Astrocyte of the spinal cord (primary cell): ENCODE measurements at regions not wholly inside any gene's neighbourhood (a gene's known extent, or its start where the extent isn't known, plus 50 kb on each side); places are given as distances from the start of the nearest gene placed in this dataset.

Experiments used
- DNase-seq: peaks from one replicate; pipeline ENCODE4 v3.0.0; 2011; ENCODE audit warnings: low read depth, low spot score
- H3K4me3 ChIP-seq: 2 replicates; pipeline ENCODE4 v1.5.1; 2011; ENCODE audit warnings: low read depth, mild to moderate bottlenecking, low read length, moderate library complexity
- CTCF ChIP-seq: IDR thresholded peaks from 2 replicates; pipeline ENCODE4 v1.5.1; 2012; ENCODE audit warnings: low read depth, mild to moderate bottlenecking, low read length, inconsistent platforms
- in situ Hi-C: cut with HindIII; loops from 2 replicates; pipeline ENCODE4 v1.10.0; 2017; ENCODE audit warnings: low sequenced_read_pairs

GRCh38 chr4:116668190-116668589 is 417.2 kb downstream of the TRAM1L1 start:
- no peak for DNase-seq
- H3K4me3 ChIP-seq = no peak overlapping the region
- no peak for TF ChIP-seq CTCF
- in situ Hi-C loops = no loop called here

GRCh38 chr4:116665716-116666115 is 419.7 kb downstream of the TRAM1L1 start:
- in situ Hi-C loops = no loop called here
- no peak for TF ChIP-seq CTCF
- DNase-seq = no peak
- H3K4me3 ChIP-seq = no peak overlapping the region

GRCh38 chr4:116664198-116664597 is 421.2 kb downstream of the TRAM1L1 start:
- TF ChIP-seq CTCF = no peak
- H3K4me3 ChIP-seq = no peak overlapping the region
- in situ Hi-C loops = no loop called here
- no peak for DNase-seq

GRCh38 chr4:116639070-116639577 is 446.3 kb downstream of the TRAM1L1 start:
- no peak overlapping the region for H3K4me3 ChIP-seq
- in situ Hi-C loops = no loop called here
- no peak for TF ChIP-seq CTCF
- no peak for DNase-seq

GRCh38 chr4:116638592-116638991 is 446.8 kb downstream of the TRAM1L1 start:
- TF ChIP-seq CTCF = no peak
- no peak overlapping the region for H3K4me3 ChIP-seq
- DNase-seq = no peak
- in situ Hi-C loops = no loop called here

- DNase-seq = no peak
- H3K4me3 ChIP-seq = no peak overlapping the region
- TF ChIP-seq CTCF = no peak
- in situ Hi-C loops = no loop called here
Measured at GRCh38 chr4:116636917-116637316, 448.5 kb downstream of the TRAM1L1 start.

- TF ChIP-seq CTCF = no peak
- H3K4me3 ChIP-seq = no peak overlapping the region
- no peak for DNase-seq
- in situ Hi-C loops = no loop called here
Measured at GRCh38 chr4:116632269-116632668, 453.1 kb downstream of the TRAM1L1 start.
